AG10803 (cell line): ENCODE measurements at regions not wholly inside any gene's neighbourhood (a gene's known extent, or its start where the extent isn't known, plus 50 kb on each side); places are given as distances from the start of the nearest gene placed in this dataset.

Source experiments
- DNase-seq: peaks from one replicate; pipeline ENCODE4 v3.0.0; 2010; ENCODE audit warnings: low read depth
- H3K4me3 ChIP-seq: 2 replicates; pipeline ENCODE4 v1.5.1; 2011; ENCODE audit warnings: mild to moderate bottlenecking, low read length, control low read depth
- TF ChIP-seq, protein P1 (sequence below): conservative IDR thresholded peaks from 2 replicates; pipeline ENCODE4 v1.5.1; 2011; ENCODE audit warnings: mild to moderate bottlenecking, low read length, control low read depth, inconsistent platforms

DNA sequence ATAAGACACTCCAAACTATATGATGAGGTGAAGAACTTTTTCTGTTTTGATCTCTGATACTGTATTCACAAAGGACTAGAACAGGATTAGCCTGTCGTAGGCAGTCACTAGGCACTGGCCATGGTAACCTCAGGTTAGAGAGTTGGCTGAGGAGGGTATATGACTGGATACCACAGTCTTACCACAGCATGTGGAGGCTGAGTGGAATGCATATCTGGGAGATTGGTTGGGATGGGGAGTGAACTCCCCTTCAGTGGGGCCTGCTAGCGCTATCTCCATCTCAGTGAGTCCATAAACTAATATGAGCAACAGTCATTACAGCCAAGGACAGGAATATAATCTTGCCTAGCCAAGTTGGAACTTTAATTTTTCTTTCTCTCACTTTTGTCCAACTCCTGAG is 339.1 kb downstream of the SPATA31D1 start:
- H3K4me3 ChIP-seq, result no peak overlapping the region
- no peak for DNase-seq
- TF ChIP-seq, protein P1, sequence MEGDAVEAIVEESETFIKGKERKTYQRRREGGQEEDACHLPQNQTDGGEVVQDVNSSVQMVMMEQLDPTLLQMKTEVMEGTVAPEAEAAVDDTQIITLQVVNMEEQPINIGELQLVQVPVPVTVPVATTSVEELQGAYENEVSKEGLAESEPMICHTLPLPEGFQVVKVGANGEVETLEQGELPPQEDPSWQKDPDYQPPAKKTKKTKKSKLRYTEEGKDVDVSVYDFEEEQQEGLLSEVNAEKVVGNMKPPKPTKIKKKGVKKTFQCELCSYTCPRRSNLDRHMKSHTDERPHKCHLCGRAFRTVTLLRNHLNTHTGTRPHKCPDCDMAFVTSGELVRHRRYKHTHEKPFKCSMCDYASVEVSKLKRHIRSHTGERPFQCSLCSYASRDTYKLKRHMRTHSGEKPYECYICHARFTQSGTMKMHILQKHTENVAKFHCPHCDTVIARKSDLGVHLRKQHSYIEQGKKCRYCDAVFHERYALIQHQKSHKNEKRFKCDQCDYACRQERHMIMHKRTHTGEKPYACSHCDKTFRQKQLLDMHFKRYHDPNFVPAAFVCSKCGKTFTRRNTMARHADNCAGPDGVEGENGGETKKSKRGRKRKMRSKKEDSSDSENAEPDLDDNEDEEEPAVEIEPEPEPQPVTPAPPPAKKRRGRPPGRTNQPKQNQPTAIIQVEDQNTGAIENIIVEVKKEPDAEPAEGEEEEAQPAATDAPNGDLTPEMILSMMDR, result no peak

DNA sequence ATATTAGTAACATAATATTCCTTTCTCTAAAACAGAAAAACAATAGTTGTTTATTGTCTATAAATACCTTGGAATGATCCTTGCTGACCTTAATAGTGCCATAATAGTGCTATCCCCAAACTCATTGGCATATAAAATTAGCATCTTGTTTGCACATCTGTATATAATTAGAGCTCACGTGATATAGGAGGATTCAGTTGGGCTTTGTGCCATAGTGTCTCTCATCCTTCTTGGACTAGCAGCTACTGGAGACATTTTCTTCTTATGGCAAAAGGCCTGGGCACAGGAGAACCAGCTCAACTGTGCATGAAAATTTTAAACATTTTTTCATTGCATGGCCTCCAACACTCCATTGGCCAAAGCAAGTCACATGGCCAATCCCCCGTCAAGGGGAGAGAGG is 342.5 kb downstream of the SPATA31D1 start:
- H3K4me3 ChIP-seq, result no peak overlapping the region
- TF ChIP-seq, protein P1, result no peak
- peak; percentile 45 for DNase-seq

DNA sequence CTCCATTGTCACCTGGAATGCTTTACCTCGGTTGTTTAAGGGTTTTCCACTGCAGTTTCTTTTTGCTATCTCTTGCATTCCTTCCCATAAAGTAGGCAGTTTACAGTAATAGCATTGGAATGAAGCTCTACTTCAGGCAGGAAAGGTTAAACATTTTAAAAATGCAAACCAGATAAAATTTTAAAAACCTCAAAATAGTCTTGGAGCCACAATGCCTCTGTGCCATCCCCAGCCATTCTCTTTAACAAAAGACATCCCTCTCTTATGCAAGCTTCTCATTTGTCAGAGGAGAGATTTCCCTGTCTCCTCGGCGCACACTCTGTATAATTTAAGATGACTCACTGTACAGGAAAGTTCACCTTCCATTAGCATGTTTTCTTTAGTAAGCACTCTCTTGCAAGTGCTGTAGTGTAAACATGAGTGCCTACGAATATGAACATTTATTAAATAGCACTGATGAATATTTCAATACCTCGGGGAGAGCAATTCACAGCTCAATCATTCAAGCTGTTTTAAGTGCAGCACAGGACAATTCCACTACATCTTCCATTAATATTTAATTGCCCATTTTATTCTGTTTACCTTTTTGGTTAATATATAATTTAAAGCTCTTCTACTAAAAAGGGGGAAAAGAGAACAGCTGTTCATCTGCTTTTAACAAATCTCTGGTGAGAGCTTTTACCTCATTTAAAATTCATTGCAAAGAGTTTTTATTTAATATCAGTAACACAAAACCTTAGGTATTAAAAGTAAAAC is 343.6 kb downstream of the SPATA31D1 start:
- H3K4me3 ChIP-seq, result no peak overlapping the region
- DNase-seq, result peak; percentile 93
- TF ChIP-seq, protein P1, result no peak

DNA sequence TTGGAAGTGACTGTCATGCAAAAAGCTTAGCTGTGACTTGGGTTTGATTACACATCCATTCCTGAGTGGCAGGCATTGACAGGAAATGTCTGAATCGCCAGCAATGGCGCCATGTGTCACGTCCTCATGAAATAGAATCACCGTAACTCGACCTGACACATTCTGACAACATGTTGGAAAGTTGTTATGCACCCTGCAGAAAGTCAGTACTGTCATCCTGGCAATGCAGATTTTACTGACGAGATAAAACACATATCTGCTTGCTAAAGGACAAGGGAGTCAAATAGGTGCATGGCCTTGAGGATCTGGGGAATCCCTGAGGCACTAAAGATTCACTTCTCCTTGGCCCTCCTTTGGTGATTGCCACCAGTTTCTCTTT is 344.2 kb downstream of the SPATA31D1 start:
- no peak overlapping the region for H3K4me3 ChIP-seq
- no peak for DNase-seq
- TF ChIP-seq, protein P1, result no peak

DNA sequence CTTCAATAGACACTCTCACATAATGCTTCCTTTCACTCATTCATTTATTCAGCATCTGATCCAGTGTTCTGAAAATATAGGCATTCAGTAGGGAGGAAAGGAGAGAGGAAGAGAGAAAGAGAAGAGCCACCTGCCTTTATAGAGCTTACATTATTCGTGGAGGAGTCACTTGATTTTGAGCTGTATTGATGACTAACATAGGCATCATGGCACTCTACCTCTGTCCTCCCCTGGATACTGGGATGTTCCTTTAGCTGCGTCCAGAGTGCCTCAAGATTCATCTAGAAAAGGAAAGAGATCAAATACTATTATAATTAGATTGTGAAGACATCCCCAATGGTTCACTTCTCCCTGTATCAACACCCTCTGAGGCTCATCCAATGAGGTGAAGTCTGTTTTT is 345.1 kb downstream of the SPATA31D1 start:
- H3K4me3 ChIP-seq, result no peak overlapping the region
- DNase-seq, result no peak
- TF ChIP-seq, protein P1, result no peak

DNA sequence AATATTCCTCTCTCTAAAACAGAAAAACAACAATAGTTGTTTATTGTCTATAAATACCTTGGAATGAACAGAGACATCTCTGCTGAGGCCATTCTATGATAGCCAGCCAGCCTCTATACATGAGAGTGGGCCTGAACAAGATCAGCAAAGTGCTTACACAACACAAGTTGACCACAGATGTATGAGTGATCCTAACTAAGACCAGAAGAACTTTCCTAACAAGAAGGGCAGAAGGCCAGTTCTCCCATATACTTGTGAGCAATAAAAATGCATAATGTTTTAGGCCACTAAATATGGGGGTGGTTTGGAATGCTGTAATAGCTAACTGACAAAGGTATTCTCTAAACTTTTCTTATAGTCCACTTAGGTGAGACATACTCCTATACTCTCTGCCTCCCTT is 345.7 kb downstream of the SPATA31D1 start:
- H3K4me3 ChIP-seq, result no peak overlapping the region
- DNase-seq, result peak; percentile 90
- TF ChIP-seq, protein P1, result no peak

DNA sequence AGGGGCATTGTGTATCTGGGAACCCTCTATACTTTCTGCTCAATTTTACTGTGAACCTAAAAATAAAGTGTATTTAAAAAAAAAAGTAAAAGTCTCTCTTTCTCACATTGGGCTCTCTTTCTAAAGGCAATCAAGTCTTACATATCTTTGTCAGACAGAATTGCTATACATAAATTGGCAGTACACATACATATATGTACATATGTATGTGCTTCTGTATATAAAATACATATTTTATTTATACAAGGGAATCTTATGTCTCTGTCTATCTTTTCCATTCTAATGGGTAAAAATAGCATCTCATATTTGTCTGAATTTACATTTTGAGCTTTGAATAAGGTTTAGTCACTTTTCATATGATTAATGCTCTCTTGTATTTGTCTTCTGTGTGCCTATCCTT is 348.8 kb downstream of the SPATA31D1 start:
- no peak for DNase-seq
- TF ChIP-seq, protein P1, result no peak
- H3K4me3 ChIP-seq, result no peak overlapping the region
